NCI-H1105 (cell line): ENCODE measurements at regions not wholly inside any gene's neighbourhood (a gene's known extent, or its start where the extent isn't known, plus 50 kb on each side); places are given as distances from the start of the nearest gene placed in this dataset.

Source experiments
- DNase-seq: peaks from one replicate; lab custom pipeline; 2025; lab: John Stamatoyannopoulos, UW

DNA sequence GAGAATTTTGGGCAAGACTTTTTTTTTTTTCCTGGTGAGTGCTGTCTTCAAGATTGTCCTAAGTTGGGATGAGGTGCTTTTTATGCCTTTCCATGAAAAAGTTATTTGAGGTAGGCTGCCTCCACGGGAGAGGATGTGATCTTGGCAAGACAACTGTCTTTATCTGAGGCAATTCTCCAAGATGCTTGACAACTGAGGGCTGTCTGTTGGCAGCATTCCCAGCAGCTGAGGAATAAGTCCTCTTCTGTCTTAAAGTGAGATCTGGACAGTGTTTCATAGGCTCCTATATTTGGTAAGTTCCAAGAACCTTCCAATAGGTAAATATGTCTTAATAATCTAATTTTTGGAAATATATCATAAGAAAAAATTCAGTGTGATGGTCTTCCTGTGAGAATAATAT, 662.0 kb downstream of the CDH11 start:
- DNase-seq = no peak

DNA sequence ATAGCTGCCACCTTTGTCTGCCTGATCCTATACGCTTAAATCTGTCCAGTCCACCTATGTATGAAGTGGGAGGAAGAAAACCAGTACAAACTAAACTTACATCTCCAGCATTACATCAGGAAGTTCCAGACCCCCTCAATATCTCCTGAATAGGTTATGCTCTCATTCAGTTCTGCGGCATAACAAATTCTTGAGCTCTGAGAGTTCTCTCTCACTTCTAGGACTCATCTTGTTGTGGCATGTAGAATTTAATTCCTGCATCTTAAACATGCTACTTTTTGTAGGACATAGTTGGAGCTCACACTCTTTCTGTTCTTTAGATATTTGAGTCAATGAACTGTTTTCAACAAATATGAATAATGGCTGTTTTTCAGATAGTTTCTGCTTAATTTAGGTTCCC, 662.5 kb downstream of the CDH11 start:
- no peak for DNase-seq

DNA sequence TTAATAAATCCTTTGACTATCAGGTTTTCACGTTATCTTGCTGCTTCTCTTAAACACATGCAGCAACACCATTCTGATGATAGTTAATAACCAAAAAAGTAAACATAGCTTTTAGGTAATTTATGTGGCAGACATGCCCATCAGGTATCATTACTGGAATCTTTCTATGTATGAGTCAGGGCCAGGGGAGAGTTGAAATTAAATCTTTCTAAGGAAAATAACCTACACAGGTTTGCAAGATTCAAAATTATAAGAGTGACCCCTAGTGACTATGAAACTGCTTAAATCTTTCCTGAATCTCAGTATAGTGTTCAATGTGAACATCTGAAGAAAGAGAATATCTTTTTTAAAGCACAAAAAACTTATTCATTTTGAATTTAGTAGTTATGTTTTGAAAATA, 666.6 kb downstream of the CDH11 start:
- no peak for DNase-seq

DNA sequence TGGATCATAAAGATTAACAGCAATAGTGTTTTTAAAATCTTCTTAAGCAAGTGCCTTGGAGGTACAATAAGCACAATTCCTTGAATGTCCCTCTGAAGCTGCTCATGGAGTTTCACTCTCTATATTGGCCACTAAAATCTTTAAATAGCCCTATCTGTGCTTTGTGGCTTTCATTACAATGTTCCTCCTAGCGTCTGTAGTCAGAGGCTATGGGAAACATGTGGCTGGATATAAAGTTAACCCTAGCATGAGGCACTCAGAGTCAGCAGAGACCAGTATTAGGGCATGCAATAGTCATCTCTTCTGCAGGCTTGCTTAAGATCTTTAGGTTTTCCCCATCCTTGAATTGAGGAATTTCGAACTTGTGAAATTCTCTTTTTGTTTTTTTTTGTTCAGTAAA, 668.2 kb downstream of the CDH11 start:
- no peak for DNase-seq

DNA sequence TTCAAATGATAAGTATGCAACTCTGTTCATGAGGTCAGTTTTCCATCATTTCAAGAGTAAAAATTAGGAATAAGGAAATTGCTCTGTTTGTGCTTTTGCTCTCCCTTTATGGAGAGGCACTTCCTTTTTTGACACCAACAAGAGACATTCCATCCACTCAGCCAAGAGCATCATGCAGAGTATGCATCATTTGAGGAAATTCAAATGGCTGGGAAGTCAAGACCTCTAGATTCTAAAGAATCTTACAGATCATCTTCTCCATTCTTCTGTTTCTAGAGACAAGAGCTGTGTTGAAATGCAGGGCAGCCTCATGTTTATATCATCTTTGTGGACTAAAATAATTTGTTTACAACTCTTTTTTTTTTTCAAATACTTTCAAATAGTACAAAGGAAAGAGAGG, 669.4 kb downstream of the CDH11 start:
- DNase-seq = no peak

DNA sequence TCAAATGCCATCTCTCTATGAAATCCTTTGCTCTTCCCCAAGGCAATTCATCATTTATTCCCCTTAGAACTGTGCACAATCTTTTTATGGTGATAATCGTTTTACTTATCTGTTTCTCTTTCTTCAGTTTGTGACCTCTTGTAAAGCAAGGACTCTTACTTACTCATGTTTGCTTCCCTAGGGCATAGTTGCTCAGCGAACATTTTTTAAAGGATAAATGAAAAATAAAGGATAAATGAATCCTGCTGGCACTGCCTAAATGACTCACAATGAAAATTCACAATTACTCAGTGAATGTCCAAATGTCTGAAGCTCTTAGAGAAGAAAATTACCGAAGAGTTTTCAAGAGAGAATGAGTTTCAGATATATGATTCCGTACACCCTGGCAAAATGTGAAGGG, 671.7 kb downstream of the CDH11 start:
- no peak for DNase-seq

DNA sequence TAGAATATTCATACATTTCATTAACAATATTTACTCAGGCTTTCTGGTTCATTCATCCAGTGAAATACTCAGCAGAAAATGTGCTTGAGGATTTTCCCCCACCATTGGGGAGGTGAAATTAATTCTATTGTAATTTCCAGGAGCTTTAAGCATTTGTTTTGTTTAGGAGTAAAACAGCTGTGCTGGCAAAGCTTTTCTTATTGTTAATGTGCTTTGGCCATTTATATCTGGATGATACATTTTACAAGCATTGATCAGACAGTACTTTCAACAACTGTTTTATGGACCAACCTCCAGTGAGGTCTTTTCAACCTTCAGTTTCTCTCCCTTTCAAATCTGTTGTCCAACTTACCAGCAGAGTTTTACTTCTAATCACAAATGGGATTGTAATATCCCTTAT, 672.4 kb downstream of the CDH11 start:
- no peak for DNase-seq

DNA sequence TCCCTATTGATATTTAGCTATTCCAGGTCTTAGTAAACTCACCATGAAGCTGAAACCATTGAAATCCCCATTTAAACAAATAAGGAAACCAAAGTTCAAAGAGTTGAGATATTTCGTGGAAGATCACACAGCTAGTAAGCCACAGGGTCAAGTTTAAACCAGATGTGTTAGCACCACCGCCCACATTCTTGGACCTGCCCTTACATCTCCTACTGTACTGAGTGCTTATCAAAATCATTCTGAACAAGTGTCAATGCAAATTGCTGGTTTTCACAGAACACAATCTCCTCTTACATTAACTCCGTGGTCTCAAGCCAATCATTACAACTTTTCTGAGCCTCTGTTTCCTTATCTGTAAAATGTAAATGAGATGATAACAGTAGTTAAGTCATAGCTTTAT, 676.2 kb downstream of the CDH11 start:
- no peak for DNase-seq

DNA sequence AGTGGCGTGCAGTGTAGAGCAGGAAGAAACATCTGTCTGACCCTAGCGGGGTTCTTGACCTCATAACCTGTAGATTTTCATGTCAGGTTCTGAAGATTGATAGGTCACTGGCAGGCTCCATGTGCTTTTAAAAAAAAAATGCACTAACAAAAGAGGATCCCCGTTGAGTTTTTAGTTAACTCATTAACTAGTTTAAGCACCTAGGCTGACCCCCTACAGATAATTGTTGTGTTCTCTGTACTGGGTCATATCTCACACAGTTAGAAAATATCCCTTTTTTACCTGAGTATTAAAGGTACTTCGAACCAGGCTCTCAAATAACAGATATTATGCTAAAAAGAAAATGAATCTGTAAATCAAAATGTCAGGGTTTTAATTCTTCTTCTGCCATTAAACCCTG, 676.6 kb downstream of the CDH11 start:
- DNase-seq = no peak

DNA sequence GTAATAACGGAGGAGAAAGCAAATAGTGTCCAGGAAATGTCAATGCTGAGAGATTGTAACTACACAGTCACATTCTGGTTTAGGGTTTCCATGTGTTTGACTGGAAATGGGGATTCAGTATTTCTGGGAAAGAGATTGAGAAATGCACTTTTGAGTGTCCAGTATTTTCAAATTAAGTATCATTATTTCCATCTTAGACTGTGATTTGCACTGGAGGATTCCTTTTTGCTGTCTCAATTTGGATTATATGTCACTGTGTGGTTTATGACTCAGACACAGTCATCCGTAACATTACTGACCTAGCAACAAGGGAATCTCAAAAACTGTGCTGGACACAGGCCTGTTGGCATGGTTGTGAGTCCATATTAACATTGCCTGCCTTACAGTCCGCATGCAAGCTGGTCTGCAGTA, 681.4 kb downstream of the CDH11 start:
- DNase-seq = no peak

DNA sequence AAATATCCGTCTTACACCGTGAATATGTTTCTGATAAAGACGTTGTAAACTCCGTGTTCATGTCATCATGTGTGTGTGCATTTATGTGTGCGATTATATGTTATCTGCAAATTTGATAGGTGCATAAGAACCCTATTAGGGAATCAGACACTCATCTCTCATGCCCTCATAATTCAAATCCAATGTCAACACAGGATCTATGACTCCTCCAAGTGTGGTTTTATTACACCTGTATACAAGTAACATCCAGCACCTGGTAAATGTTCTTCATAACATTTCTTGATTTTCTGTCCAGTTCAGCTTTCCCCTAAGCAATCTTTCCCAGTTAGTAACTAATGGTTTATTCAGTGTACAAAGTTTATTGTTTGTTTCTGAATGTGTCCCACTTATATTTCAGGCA, 681.9 kb downstream of the CDH11 start:
- DNase-seq = no peak

DNA sequence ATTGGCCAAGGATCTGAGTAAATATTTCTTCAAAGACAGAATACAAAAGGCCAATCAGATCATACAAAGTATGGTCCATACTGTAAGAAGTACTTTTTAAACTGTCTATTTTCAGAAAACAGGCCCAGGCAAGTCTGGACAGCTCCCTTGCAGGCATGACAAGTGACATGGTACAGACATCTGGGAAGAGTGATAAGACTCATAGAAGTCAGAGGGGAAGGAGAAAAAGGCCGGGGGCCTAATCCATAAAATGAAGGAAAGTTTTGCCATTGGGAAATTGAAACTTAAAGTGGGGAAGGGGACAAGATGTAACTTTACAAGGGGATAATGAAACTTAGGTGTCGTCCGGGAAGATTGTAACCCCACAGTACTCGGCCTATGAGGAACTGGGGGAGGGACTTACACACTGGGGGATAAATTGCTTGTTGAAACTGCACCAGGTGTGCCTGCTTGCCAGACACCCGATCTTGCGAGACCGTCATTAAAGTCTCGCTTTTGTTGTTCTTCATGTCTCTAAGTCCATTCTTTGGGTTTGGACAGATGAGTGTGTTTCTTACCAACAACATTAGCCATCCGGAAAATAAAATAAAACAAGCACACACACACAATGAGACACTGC, 684.0 kb downstream of the CDH11 start:
- DNase-seq = no peak

DNA sequence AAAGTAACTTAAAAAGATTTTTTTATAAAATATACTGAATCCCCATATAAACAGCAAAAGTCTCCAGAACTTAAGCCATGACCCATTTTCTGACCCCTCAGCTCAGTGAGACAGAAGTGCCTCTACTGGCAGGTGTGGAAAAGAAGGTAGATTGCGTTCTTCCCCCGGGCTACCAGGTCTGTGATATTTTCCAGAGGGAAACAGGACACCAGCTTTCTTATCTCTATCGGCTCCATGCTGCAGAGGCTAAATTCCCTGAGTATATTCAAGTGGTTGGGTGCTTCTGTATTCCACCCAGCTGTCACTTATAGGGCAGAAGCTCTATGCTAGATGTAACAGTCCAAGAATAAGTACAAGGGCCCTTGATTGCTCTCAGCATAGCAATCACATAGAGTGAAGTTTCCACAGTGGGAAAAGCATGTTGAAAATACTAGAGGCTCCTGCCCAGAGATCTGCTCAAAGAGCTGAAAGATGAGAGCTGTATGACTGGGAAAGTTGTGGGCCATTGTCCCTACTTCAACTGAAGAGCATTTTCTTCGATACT, 687.3 kb downstream of the CDH11 start:
- DNase-seq = no peak

DNA sequence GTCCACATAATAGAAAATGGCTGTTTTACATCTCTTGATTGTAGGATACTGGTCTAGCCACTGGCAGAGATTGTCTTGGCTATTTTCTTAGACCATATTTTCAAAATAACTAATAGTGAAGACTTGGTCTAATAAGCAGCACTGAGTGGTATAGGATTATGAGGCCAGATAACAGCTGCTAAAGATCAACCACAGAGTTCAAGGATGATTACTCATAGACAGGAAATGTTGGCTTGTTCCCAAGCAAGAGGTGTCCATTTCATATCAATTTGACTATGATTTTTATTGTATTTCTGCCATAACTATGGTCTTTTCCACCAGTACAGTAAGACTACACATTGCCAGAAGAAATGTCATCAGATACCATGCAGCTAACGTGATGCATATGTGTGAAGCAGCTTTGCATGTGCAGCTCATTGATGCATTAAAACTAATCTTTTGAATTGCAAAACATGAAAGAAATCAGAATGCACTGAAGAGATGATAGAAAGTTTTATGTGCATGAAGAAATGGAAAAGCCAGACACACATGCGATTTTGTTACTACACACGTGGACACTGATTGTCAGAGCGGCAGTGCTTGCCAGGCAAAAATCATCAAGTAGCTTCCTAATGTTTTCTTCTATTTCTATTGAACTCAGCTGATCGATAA, 693.3 kb downstream of the CDH11 start:
- DNase-seq = no peak

DNA sequence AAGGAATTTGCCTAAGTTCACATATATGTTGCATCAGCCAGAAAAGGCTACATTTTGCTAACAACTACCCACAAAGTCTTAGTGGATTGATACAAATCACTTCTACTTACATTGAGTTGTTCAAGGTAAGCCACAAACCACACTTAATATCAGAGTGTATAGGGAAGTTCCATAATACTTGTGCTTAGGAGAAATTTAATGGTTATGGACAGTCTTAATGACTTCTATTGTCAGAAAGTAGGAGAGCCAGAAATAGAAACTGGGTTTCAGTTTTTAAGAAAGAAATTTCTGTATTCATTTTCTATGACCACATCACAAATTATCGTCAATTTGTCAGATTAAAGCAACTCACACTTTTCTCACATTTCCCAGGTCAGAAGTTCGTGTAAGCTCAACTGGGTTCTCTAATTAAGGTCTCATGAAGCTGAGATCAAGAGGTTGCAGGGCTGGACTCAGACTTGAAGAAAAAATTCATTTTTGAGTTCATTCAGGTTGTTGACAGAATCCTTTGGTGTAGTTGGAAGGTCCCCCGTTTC, 695.7 kb downstream of the CDH11 start:
- DNase-seq = no peak

DNA sequence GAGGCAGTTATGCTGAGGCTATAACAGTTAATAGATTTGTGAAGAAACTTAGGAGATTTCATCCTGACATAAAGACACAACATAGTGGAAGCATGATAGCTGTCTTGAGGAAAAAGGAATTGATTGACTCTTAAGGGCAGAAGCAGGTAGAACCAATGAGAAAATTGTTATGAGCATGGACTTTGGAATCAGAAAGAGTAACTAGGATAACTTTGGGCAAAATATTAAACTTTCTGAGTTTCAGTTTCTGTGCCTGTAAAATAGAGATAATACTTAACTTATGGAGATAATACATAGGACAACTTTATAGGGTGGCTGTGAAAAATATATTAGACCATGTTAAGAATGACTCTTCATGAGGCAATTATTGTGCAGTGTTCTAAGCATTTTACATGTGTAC, 696.5 kb downstream of the CDH11 start:
- no peak for DNase-seq

DNA sequence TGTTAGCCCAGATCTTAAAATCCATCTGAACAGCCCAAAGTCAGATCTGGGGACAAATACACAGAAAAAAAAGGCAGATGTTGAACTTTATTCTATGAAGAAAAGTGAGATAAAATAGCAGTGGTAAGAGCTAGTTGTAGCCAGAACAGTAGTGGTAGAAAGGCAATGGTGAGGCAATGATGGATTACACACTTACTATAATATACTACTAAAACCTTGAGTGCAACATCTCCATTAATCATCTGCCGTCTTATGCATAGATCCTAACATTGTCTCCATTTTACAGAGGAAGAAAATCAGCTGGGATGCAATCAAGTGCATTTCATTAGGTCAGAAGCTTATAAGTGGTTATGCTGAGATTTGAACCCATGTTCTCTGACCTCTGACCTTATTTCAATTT, 699.6 kb downstream of the CDH11 start:
- DNase-seq = no peak

DNA sequence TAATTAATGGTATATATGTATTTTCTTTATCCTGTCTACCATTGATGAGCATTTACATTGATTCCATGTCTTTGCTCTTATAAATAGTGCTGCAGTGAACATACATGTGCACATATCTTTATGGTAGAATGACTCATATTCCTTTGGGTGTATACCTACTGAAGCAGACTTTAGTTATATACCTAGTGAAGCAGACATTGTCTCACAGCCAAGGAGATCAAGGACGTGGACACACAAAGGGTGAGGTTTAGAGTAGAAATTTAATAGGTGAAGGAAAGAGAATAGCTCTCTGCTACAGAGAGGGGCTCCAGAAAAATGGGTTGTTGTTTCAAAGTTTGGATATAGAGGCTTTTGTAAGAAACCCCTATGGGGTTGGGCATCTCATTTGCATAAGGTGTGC, 700.3 kb downstream of the CDH11 start:
- DNase-seq = no peak

DNA sequence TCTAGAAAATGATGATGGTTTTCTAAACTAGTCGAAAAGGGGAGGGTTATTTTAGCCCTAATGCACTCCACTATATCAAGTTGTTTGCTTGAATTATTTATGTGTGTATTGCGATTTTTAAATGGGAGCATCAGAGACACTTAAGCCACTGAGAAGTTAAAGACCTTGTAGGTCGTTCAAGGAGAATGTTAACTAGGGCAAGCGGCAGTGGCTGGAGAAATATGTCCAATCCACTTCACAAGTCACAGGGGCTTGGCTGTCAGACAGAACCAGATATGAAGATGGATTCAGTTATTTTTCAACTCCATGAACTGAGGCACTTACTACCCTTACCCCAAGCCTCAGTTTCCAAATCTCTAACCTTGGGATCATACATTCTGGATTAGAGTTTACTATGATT, 702.0 kb downstream of the CDH11 start:
- DNase-seq = no peak

DNA sequence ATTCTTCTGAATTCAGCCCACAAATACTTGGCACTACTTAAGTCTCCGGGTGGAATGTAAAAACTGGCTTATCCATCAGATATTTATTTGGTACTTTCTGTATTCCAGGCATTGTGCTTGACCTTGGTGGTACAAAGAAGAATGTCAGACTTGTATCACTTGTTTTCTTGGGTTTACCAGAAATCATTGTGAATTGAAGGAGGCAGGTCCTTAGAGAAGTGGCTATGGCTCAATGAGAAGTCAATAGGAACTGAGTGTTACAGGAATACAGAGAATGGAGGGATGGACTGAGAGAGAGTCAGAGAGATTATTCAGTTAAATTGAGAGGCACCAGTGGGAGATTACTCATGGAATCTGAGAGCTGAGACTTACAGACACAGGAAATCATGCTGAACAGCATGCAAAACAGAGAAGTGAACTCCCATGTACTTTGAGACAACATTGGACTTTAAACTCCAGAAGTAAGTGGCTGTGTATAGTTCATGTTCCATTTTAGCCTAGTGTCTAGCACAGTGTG, 704.1 kb downstream of the CDH11 start:
- no peak for DNase-seq

DNA sequence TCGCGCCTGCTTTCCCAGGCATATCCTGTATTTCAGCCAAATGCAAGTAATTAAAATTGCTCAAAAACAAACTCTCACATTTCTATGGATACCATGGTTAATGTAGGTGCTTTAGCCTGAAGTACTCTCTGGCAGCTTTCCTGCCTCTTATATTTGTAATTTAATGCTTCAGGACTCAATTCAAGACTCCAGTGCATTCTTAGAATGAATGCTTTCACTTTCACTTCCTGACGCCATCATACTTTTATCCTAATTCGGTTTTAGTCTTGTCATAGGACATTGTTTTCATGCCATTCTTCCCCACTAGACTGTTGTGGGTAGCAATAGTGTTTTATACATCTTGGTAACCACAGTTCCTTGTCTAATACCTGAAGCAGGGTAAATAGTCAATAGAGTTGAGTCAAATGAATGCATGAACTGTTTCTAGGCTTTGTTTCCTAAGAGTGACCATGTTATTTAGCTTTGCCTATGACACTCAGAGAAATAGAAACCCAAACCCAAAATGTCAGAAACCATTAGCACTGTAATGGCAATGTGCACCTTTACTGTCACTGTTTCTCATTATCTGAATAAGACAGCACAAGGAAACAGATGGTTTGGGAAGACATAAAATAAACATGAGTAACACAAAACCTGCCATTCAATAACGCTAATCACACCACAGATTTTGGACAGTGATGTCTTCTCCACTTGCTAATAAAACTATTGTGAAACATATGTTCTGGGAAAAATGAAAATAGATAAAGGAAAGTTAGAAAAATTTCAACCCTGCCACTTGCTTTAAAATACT, 705.5 kb downstream of the CDH11 start:
- DNase-seq = no peak

DNA sequence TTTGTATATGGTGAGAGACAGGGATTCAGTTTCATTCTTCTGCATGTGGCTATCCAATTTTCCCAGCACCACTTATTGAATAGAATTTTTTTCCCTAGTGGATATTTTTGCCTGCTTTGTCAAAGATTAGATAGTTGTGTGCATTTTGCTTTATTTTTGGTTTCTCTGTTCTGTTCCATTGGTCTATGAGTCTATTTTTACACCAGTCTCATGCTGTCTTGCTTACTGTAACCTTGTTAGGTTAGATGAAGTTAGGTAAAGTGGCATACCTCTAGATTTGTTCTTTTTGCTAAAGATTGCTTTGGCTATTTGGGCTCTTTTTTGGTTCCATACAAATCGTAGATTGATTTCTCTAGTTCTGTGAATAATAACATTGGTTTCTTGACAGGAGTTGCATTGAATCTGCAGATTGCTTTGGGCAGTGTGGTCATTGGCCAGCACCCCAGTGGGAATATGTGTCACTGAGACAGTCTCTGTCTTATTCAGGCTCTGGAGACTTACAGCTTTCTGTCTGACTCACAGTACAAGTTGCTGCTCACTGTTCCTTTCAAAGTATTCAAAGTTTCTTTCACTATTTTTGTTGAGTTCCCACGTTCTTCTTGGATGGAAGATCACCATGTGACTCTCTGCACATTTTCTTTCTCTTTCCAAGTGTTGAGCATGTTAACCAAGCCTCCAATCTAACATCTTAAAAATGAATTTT, 709.1 kb downstream of the CDH11 start:
- DNase-seq = no peak
